ENCODE measurements at regions not wholly inside any gene's neighbourhood (a gene's known extent, or its start where the extent isn't known, plus 50 kb on each side); places are given as distances from the start of the nearest gene placed in this dataset.
"Not testable (repeated sequence)": the region's sequence is repeated elsewhere in the genome, so short reads cannot be mapped to it uniquely, and the experiment has no call there.

DNA sequence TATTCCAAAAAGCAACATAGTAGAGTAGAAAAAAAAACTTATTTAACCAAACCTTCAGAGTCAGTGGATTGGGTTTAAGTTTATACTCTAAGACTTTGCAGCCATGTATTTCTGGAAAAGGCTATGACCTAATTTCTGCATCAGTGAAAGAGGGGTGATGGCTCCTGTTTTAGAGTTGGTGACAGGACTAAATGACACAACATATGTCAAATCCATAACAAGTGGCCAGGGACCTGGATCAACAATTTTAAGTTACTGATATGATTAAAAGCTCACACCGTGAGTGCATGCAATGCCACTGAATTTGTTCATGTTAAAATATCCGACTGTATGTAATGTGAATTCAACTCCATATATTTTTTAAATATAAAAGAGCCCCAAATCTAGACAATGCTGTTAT, 390.6 kb downstream of the TNS3 start:
- no peak for DNase-seq (ENCODE audit: low read depth)

DNA sequence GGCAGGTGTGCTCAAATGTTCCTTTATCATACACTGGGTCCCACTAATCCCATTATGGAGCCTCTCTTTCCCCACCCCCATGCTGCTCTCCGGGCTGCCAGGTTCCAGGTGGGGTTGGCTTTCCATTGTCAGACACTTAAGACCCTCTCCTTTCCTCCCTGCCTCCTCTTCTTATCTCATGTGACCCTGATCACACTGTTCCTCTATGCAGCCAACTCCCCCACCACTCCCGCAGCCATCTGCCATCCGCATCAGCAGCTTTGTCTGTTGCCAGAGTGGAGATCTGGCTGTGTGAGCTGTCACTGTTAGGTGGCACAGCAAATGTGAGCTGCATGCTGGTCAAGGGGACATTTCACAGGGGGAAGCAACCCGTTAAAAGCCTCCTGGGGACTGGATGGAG, 391.4 kb downstream of the TNS3 start:
- no peak for DNase-seq (ENCODE audit: low read depth)

DNA sequence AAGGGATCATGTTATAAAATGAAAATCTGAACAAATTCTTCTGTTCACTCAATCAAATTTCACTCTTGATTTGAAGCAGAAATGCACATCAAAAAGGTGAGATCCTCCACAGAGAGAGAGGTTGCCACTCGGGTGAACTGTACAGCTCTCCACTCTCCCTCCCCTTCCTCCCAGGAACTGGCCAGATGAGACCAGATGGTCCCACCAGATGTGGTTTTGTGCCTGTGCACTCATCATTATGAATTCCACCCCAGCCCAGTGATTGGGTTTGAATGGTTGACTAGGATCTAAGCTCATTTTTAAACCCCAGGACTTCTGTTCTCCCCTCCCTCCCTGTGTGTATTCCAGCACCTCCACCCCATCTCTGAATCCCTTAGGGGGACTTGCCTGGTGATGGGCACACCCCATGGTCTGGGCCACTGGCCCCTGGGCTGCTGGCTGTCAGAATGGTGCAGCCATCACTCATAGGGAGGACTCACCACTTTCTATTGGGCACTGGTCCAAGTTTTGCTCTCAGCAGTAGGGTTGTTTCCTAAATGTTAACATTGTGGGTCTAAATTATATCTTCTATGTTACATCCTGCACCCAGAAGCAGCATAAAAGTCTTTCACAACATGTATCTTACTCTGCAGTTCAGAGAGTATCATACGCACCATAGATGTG, 393.1 kb downstream of the TNS3 start:
- no peak for DNase-seq (ENCODE audit: low read depth)

DNA sequence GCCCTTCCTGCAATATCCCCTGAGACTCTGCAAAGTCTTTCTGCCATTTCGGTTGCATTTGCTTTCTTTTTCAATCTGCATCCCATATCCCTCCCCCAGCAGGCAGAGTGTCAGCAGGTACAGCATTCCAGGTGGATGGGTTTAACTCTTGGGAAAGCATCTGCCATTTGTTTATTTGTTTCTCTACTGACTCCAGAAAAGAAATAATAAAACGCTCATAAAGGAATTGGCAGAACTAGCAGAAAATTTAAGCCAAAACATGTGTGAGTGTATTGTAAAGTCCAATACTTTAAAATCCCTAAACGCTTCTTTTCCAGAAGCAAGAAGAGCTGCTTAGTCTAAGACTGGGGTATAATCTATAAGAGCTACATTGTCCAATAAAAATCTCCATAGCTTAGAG, 393.8 kb downstream of the TNS3 start:
- no peak for DNase-seq (ENCODE audit: low read depth)

DNA sequence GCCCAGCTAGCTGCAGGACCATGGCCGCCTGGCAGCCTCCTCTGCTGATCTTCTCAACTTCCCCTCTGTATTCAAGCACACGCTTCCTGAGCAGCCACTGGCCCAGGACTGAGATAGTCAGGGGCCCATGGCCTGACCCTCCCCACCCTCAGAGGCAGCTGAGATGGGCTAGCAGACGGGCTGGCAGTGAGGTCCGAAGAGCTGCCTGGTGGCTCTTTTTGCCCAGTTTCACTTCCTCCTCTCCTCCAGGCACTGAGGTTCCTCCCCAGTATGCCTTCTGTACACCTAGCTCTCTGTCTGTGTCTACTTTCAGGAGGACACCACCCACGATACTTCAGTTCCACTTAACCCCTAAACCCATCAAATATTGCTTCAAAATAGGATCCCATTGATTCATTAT, 395.6 kb downstream of the TNS3 start:
- DNase-seq (ENCODE audit: low read depth), result no peak

DNA sequence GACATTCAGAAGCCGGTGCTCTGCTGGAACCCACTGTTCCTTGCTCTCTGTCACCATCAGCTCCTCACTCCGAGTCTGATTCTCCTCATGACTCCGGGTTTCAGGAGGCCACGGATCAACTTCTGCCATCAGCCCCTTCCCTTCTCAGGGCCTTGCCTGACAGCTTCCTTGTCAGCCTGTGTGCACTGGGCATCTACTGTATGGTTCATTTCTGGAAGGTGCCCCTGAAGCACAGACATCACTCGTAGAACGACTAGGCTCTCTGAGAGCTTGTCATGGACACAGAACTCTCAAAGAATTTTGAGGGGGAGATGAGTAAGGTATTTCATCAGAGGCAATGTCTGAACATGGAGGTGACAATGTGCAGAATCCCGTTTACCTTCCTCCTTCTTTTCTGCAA, 396.1 kb downstream of the TNS3 start:
- no peak for DNase-seq (ENCODE audit: low read depth)

DNA sequence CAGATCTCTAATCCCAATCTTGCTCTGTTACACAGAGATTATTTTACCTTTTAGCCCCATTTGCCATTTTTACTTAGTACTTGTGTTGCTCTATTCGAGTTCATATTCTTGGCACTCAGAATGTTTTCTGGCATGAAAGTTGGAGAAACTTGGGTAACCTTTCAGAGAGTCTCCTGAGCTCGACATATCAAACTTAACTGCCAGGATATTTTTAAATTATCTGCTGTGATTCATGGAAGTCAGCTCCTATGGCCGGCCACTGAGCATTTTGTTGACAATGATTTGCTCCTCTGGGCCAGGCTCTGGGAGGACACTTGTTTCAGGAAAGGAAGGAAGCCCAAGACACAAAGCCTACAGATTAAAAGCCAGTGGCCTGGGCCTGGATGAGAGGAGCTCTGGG, 396.7 kb downstream of the TNS3 start:
- DNase-seq (ENCODE audit: low read depth), result no peak

DNA sequence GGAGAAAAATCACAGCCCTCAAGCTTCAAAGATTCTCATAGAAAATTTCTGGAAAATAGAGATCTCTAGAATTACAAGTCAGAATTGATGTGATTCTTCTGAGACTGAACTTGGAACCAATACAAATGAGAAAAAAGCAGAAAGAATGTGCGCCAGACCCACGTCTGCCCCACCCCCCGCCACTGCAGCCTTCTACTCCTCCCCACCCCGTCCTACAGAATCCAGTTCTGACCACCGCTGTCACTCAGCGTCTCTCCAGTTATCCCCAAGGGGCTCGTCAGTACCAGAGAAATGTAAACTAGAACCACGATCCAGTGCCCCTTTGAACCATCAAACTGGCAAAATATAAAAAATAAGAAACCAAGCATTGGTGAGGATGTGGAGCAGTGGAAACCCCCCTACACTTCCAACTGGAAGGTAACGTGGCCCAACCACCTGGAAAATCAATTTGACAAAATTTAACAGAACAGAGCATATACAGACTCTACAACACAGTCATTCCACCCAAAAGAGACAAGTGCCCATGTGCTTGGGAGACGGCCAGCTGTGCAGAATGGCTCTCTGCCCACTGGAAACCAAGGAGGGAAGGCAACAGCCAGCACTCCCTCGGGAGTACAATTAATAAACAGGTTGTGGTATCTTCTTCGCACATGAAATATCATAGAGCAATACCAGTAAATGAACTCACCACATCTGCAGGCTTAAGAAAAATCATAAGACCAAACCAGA, 397.9 kb downstream of the TNS3 start:
- no peak for DNase-seq (ENCODE audit: low read depth)

DNA sequence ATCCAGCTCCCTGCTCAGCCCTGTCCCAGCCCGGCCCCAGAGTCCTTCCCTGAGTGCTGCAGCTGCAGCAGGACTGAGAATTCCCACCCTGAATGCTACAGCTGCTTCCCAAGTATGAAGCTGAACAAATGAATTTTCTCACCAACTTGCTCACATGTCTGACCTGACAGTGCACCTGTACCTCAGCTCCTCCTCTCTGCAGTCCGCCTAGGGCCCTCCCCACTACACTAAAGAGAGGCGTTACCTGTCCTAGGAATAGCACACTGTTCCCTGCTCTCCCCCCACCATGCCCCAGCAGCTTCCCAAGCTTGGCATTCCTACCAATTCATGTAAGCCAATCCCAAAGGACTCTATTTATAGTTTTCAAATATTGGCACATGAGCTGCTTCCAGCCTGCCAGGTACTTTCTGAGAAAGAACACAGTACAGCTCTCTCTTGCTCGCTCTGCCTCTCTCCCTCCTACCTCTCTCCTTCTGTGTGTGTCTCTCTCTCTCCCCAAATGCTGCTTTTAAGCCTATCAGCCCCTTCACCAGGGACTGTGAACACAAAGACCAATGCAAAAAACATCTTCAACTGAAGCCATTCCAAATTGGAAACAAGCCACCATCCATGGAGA, 400.1 kb downstream of the TNS3 start:
- DNase-seq (ENCODE audit: low read depth), result no peak

DNA sequence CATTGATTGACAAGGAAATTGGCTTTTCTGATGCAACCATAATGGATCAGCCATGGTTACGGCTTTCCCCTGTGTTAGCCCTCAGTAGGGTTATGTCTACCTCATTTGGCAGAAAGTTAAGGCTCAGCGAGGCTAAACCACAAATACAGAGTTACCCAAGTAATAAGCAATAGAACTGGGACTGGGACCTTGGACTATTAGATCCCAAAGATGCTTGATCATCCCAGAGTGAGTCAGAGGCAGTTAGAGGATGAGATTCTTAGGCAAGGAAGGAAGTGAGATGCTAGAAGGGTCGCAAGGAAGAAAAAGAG, 401.4 kb downstream of the TNS3 start:
- no peak for DNase-seq (ENCODE audit: low read depth)

DNA sequence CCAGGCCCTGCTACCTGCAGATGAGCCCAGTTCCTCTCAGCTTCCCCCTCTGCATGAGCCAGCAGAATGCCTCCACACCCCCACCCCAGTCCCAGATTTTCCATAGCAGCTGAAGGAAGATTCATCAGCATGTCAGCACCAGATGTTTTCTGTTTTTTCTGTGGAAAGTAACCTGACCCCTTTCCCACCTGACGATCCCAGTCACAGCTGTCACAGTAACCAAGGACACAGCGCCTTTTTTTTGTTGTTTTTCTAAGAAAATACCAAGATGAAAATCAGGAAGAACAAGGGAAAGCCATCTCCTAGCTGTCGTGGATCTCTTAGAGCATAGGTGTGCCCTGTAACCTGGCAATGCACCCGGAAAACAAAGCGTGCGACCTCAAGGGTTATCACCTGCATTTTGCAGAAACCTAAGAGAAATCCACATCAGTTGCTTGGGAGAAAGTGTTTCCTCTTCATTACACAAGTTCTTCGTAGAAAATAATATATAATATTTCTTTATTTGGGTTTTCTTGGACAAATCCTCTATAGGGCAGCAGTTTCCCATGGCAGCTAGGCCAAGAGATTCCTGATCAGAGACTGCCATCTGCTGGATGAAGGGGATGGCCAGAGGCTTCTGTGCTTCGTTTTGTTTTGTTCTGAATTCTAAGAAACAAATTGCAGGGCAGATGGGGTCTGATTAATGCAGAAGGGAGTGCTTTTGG, 401.9 kb downstream of the TNS3 start:
- DNase-seq (ENCODE audit: low read depth), result peak; percentile 53

DNA sequence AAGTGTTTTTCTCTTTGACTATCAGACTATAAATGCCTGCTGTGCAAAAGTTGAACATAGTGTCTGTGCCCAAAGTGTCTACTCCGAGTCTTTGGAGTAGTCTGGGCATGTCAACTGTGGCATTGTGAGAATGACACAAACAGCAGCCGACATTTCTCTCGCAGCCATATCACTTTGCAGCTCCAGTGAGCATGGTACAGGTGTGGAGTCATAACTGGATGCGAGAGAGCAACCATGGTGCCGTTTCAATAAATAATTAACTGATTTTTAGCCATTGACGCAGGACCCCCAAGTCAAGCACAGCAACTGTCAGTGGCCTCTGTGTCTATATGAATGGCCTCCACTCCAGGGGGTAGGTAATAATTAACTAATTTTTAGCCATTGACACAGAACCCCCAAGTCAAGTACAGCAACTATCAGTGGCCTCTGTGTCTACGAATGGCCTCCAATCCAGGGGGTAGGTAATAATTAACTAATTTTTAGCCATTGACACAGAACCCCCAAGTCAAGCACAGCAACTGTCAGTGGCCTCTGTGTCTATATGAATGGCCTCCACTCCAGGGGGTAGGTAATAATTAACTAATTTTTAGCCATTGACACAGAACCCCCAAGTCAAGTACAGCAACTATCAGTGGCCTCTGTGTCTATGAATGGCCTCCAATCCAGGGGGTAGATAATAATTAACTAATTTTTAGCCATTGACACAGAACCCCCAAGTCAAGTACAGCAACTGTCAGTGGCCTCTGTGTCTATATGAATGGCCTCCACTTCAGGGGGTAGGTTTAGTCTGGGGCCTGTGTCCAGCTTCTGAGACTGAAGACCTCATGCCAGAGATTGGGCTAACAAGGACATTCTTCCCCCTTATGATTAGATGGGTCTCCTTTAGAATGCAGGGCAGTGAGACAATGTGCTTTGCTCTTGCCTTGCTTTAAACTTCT, 409.0 kb downstream of the TNS3 start:
- DNase-seq (ENCODE audit: low read depth), result not testable (repeated sequence)

DNA sequence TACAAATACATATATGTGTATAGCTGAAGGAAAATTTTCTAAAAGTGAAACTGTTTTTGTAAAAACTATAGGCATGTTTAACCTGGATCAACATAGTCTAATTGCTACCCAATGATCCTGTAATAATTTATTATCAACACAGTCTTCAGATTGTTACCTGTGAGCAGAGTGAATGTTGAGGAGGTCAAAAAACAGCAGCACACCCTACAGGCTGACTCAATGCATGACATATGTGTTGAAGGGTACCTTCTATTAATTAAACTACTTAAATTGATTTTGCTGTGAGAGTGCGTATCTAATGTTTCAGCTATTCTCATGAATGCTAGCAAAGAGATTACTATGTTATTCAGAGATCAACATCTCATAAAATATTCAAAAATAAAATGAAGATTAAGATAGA, 411.4 kb downstream of the TNS3 start:
- no peak for DNase-seq (ENCODE audit: low read depth)

DNA sequence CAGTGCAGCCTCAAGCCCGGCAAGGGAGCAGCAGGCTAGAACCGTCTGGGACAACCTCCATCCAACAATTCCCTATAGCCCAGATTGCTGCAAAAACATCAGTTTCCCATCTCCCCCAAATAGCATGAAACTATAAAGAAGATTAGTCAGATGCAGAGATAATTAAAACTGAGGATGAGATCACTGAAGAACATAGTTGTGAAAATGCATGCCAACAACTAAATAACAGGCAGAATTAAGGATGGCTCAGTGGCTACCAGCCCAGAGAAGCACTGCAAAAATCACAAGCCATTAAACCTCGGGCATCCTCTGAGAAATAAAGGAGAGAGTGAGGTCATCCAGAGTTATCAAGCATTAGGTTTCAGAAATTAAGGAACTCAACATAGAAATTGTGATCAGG, 427.1 kb downstream of the TNS3 start:
- DNase-seq (ENCODE audit: low read depth), result no peak

DNA sequence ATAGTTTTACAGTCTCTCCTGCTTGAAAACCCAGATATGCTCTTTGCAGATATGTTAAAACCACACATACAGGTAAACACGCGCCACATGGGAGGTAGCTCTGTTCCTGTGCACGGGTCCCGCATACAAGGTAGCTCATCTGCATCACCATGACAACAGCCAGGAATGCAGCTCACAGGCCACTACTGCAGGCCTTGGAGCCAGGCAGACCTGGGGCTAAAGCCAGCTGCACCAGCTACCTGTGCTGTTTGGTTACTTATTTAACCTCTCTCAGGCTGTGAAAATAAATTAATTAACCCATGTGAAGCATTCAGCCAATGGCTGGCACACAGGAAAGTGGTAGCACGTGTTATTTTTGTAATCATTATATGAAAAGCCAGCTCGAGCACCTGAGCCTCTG, 428.3 kb downstream of the TNS3 start:
- DNase-seq (ENCODE audit: low read depth), result no peak

DNA sequence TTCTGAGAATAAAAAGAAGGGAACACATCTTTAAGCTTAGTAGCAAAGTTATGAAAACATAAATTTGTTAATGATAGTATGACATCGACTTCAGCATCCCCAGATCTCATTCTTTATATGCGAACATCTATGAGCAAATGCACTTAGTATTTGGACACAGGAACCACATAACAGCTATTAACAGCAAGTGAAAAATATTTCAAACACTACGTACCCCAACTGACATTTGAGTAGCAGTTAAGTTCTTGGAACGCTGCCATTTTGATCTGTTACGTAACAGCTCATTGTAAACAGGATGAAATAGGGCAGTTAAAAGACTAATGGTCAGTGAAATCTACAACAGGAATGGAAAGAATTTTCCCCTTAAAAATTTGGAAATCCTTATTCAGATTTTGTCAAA, 428.9 kb downstream of the TNS3 start:
- peak; percentile 57 for DNase-seq (ENCODE audit: low read depth)

DNA sequence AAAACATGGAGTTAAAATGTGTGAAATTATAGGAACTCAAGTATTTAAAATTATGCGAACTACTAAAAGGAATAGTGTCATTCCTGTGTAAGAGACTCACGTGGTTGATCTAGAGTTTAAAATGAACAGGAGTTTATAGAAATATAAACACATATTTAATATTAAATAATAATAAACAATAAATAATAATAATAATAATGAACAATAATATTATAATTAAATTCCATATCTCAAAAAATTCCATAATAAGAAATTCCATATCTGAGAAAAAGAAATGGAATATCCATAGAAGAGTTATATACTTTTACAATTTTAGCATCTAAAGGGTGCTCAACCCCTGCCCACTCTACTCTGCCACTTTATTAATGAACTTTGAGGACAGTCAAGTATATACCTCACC, 429.6 kb downstream of the TNS3 start:
- no peak for DNase-seq (ENCODE audit: low read depth)

DNA sequence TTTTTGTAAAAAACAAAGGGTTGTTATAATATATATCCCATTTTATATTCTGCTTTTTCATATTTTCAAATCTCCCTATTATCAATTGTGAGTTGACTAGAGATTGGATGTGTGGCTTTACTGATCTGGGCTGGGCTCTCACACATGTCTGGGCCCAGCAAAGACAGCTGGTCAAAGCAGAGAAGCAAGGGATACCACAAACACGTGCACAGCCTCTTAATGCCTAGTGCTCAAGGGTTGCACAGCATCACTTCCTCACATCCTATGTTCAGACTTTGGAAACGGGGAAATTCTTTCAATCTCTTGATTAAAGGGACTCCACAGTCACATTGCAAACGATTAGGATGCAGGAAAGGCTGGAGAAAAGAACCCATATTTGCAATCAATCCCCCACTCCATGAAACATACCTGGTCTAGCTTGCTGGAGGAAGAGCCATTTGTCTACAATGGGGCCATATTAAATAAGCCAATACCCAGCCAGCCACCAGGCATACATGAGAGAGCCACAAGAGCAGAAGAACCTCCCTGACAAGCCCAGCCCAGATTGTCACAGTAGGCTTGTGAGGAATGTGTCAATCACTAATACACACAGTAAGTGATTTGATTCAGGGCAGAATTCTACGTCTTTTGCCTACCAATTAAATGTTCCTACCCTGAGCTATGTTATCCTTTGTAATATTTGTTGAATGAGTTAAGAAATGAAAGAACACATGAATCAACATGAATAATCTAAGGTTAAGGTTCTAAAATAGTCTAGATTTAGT, 431.2 kb downstream of the TNS3 start:
- no peak for DNase-seq (ENCODE audit: low read depth)

DNA sequence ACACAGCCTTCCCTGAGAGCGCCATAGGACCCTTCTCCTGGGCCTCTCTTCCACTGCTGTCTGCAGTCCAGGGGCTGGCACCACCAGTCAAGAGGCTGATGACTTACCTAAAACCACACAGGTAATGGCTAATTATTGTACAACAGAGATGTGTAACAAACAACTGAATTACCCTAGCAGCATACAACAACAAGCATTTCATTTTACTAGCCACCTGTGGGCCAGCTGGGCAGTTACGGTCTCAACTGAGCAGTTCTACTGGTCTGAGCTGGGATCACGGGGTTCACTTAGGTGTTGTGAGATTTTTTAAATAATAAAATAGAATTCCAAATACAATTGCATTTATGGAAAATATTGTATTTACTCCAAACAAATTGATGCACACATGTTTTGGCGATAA, 431.9 kb downstream of the TNS3 start:
- DNase-seq (ENCODE audit: low read depth), result no peak

DNA sequence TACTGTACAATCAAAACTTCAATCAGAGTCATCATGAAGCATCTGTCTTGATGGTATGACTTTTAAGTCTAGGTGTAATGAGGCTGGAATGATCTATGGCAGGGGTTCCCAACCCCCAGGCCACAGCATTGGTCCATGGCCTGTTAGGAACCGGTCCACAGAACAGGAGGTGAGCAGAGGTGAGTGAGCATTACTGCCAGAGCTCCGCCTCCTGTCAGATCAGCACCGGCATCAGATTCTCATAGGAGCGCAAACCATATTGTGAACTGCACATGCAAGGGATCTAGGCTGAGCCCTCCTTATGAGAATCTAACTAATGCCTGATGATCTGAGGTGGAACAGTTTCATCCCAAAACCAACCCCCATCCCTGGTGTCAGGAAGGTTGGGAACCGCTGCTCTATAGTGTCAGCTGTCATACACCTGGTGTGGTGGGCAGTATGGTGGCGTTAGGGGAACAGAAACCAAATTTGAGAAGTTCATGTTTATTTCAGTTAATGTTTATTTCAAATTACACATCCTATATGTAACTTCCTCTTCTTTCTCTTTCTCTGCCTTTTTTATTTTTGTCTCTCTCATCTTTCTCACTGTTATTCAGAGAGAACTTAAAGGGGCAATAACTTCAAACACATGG, 432.6 kb downstream of the TNS3 start:
- DNase-seq (ENCODE audit: low read depth), result no peak

Measured in HT1080 (cell line).